ENCODE measurements at regions not wholly inside any gene's neighbourhood (a gene's known extent, or its start where the extent isn't known, plus 50 kb on each side); places are given as distances from the start of the nearest gene placed in this dataset.

- TF ChIP-seq, protein P1, sequence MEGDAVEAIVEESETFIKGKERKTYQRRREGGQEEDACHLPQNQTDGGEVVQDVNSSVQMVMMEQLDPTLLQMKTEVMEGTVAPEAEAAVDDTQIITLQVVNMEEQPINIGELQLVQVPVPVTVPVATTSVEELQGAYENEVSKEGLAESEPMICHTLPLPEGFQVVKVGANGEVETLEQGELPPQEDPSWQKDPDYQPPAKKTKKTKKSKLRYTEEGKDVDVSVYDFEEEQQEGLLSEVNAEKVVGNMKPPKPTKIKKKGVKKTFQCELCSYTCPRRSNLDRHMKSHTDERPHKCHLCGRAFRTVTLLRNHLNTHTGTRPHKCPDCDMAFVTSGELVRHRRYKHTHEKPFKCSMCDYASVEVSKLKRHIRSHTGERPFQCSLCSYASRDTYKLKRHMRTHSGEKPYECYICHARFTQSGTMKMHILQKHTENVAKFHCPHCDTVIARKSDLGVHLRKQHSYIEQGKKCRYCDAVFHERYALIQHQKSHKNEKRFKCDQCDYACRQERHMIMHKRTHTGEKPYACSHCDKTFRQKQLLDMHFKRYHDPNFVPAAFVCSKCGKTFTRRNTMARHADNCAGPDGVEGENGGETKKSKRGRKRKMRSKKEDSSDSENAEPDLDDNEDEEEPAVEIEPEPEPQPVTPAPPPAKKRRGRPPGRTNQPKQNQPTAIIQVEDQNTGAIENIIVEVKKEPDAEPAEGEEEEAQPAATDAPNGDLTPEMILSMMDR (IDR thresholded peaks at IDR 0.05), result no peak
- TF ChIP-seq POLR2AphosphoS5 (IDR thresholded peaks at IDR 0.05), result no peak
These were observed 1475.7 kb upstream of the TMEFF2 start for GRCh38 chr2:193670478-193670877.

All from suprapubic skin (tissue), 3 donors.